HG03139 (cell line): ENCODE measurements at regions not wholly inside any gene's neighbourhood (a gene's known extent, or its start where the extent isn't known, plus 50 kb on each side); places are given as distances from the start of the nearest gene placed in this dataset.

Experiments used
- ATAC-seq: cut with Tn5 transposase; IDR thresholded peaks from one replicate; pipeline ENCODE4 v1.9.1; 2021; ENCODE audit not compliant: unreplicated experiment

DNA sequence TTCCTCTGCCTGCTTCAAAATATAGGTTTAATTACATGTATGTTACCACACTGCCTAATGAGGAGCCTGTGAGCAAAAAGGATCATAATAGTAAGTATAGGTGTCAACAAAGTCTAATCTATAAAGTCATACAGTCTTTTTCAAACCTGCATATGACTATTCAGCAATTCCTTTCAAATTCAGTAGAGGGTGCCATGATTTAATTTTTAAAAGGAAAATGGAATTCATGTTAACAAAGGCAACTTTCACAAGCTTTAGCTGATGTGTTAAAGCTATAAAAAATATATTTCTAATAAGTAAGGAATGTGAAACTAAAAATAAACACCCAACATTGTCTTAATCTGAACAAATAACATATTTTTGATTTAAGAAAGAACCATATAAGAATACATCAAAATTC, 52.1 kb downstream of the MPP7 start:
- ATAC-seq: no peak

DNA sequence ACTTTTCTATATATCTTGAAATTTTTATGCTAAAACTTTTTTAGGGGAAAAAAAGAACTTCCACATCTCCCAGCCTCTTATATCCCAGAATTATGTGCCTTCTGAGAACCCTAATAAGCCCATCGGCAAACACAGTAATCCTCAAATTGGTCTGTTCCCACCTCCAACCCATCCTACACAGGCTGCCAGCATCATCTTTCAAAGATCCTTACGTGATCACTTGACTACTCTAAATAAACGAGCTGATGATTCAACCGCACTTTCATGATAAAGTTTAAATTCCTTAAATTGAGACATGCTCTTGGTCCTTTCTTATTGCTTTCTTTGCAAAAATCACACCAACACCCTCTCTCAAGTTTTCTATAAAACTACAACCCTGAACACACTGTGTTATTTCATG, 52.5 kb downstream of the MPP7 start:
- no peak for ATAC-seq

DNA sequence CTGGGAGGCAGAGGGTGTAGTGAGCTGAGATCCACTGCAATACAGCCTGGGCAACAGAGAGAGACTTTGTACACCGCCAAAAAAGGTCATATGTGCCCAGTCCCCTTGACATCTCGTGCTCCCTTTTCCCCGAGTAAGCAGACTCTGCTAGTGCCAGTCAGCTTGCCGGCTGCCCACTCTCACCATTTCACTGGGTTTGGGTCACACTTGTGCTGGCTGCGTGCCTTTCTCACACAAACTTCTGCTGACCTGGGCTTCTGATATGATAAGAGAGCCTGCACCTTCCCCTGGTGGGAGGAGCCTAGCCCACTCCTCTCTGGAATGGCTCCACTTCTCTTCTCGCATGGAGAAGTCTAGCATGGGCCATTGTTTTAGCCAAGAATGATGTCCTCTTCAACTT, 53.4 kb downstream of the MPP7 start:
- ATAC-seq: no peak

DNA sequence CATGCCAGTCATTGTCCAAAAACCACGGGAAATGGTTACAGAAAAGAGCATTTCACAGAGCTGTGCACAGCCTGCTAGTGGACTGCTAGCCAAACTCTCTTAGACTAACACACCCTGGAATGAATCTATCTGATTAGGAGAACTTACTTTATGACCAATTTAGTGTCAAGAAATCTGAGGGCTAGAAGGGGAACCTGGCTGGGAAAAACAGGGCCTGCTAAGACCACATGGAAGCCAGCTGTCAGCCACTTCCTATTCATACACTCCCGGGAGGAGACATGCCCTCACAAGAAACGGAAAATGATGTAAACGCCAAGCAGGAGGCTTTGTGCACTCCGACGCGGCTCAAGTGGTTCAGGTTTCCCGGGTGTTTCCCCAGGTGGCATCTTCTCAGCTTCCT, 54.8 kb downstream of the MPP7 start:
- ATAC-seq: no peak

DNA sequence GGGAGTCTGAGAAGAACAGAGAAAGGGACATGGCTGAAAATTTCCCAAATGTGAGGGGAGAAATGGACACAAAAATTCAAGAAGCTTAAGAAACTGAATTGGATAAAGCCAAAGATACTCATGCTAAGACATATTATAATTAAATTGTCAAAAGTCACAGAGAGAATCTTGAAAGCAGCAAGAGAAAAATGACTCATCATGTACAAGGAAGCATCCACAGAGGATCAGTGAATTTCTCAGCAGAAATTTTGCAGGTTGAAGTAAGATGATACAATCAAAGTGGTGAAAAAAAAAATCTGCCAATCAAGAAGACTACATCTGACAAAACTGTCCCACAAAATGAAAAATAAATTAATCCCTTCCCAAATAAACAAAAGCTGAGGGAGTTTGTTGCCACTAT, 56.8 kb downstream of the MPP7 start:
- ATAC-seq: no peak

DNA sequence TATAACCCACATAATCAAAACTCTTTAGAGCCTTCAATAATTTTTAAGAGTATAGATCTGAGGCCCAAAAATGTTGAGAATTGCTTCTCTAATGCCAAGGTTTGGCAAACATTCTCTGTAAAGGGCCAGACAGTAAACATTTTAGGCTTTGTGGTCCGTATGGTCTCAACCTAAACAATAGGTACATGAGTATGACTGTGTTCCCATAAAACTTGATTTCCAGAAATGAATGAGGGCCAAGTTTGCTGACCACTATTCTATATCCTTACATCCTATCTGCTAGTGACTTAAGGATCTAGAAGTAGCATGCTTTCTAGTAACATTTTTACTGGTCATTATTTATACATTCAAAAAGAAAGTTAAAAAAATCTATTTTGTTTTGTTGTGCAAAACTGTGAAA, 58.9 kb downstream of the MPP7 start:
- ATAC-seq: no peak

DNA sequence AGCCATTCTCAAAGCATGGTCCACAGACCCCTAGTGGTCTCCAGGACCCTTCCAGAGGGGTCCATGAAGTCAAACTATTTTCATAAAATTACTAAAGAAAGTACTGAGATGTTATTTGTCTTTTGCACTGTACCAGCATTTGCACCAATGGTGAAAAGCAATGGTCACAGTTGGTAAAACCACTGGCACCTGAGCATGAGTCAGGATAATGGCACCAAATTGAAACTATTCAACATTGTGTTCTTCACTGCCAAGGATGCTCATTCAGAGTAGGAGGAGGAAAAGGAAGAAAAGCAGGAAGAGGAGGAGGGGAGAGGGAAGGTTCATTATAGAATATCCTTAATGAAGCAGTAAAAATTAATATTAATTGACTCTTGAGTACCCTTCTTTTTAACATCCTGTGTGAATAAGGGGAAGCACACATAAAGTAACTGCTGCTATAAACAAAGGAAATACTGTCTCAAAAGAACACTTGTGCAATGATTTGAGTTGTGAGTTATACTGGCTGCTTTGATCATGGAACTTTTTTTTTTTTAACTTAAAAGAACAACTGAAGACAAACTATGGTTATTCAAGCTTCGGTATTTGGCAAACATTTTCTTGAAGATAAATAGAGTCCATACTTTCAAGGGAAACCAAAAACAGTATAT, 60.2 kb downstream of the MPP7 start:
- ATAC-seq: no peak

DNA sequence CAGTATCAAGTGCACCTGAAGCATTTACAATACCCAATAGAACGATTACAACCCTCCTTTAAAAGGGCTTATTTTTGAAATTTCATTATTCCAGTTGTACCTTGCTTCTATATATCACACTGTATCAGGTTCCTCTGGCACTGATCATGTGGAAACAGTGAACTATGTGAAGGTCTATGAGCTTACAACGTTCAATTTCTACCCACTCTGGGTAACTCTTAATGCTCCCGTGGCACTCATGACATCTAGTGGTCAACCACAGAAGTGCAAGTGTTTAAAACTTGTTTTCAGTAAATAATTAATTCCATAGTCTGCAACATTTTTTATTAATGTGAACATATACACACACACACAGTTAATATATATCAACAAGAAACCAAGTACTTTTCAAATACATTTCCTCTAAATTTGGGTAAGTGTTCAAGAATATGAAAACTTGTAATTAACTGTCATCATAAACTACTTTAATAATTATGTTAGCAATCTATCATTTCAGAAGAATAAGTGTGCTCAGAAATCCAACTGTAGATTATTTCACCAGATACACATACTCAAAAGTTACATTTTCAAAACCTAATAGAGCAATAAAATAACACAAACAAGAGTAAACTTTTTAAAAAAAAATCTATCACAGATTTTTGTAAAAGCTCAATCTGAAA, 61.0 kb downstream of the MPP7 start:
- ATAC-seq: peak; percentile 54

DNA sequence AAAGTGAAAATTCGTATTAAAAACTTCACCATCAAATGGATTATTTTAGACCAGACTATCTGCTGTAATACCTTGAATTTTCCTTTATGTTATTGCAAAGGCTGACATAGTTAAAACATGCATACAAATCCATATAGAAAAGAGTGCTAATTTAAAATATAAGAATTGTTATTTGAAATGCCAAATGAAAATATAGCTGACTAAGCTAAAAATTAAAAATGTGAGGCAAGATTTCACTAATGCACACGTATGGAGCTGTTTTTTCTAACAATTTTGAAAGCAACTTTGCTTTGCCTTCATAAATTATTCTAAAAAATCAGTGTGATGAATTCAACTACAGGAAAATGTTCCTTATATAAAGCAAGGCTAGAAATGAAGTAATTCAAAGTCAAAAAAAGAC, 62.5 kb downstream of the MPP7 start:
- no peak for ATAC-seq

DNA sequence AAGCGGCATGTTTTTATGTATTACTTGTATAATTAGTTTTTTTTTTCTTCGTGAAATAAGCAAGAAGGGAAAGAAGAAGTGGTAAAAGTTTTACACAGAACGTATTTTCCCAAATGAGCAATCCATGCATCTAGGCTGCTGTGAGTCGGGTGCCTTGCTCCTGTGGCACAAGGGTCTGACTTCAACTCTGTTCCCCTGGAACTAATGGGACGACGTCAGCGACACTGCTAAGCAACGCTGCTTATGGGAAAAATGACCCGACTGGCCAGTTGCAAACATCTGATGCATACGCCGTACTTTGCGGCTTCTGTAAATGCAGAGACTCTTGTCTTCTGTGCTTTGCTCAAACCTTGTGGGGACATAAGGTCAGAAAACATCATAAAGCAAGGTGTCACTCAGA, 66.3 kb downstream of the MPP7 start:
- ATAC-seq: no peak

DNA sequence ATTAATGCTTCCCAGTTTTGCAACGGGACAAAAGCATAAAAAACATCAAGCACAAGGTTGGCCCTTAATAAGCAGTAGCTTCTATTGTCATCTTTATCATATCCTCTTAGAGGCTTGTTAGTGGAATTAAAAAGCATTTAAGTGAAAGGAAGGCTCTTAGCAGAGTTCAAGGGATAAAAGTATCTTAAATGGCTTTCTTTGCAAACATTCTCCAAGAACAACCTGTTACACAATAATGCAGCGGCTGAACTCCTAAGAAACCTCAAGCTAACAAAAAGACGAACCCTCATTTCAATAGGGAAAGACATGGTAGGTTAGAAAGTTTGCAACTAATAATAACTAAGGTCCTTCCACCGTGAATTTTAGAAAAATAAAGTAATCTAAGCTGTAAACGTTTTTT, 82.1 kb downstream of the MPP7 start:
- ATAC-seq: no peak

DNA sequence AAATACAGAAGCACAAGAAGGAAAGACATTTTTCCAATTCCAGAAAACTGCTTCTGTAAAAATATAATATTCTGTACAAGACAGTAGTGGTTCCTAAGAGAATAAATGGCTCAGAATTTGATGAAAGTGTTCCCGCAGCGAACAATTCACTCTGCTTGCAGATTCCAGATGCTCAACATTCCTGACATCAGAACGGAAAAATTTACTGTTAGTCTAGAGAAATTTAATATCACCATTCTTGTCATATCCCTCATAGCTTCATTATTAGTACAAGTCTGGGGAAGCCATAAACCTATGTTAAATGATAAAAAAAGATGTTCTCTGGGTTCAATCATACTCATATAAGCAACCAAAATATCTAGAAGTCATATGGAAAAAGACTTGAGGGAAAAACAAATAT, 83.6 kb downstream of the MPP7 start:
- ATAC-seq: no peak

DNA sequence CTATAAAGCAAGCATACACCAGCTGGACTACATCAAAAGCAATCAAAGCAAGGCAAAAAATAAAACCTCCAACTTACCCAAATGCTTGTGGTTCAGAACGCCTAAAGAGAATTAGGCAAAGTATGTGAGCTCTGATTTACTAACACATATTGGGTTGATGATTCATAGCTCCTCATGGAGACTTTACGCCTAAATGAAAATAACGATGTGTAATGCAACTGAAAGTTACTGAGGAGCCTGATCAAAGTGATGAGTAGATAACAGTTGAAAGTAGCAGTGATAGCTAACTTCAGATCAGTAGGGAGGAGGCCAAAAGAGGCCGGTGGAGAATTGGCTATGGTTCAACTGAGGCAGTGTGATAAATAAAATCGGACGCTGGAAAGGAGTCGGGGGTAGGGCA, 85.0 kb downstream of the MPP7 start:
- ATAC-seq: no peak

DNA sequence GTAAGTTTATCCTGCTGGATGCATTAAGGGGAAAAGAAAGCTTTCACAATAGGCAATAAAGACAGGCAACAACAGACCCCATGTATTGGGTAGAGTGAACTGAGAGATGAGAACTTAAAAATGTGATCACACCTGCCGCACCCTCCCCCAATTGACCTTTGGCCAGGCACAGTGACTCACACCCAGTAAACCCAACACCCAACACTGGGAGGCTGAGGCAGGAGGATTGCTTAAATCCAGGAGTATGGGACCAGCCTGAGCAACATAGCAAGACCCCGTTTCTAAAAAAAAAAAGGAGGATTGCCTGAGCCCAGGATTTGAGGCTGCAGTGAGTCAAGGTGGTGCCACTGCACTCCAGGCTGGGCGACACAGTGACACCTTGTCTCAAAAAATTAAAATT, 86.9 kb downstream of the MPP7 start:
- ATAC-seq: no peak

DNA sequence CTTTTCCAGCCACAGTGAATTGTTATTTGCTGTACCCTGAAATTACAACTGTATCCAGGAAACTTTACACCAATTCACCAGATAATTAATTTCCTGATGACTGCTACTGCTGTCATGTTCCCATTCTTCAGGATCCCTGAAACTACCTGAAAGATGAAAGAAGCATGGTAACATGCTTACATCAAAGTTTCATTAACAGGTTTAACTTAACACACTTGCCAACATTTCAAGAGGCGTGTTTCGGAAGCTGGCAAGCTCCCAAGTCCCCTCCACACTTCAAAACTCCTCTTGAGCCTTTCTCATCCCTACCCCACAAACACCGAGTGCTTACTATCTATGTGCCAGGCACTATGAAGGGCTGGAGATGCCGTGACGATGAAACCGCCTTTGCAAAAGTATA, 88.6 kb downstream of the MPP7 start:
- no peak for ATAC-seq

DNA sequence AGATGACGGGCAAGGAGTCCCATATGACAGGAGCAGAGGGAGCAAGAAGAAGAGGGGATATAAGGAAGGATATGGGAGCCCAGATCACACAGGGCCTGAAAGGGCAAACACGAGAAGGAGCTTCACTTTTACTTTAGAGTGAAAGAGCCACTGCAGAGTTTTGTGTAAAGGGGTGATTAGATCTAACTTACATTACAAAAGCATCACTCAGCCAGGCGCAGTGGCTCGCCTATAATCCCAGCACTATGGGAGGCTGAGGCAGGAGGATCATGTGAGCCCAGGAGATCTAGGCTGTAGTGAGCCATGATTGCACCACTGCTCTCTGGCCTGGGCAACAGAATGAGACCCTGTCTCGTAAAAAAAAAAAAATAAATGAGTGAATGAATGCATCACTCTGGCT, 91.1 kb downstream of the MPP7 start:
- ATAC-seq: no peak

DNA sequence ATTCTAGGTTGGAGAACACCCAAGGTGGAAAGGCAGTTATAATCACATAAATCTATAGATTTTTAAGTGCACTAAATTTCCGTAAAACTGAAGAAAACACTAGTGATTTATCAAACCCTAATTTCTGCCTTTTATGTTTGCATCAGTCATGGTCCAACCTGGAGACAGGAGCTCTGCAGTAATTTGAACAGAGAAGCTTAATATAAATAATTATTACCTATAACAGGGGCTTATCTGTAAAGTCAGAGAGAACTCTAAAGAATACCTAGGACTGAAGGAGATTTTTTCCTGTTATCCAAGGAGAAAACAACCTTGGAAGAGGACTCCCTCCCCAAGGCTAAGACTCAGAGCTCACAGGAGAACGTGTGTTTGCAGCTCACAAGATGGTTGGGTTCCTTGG, 95.1 kb downstream of the MPP7 start:
- ATAC-seq: no peak

DNA sequence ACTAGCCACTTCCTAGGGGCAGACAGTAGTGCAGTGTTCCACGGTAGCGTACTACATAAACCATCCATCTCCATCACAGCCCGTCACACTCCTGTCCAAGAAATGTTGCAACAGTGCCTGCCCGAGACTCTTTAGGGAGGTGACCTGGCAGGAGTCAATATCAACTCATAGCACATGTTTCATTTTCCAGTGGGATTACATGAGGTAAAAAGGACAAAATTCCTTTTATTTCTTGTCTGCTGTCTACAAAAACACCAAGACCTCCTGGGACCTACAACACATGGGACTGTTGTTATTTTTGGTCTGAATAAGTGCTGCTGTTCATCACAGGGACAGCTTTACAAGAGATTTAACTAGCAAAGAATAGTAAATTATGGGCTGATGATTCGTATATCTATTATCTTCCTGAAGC, 99.9 kb downstream of the MPP7 start:
- no peak for ATAC-seq

DNA sequence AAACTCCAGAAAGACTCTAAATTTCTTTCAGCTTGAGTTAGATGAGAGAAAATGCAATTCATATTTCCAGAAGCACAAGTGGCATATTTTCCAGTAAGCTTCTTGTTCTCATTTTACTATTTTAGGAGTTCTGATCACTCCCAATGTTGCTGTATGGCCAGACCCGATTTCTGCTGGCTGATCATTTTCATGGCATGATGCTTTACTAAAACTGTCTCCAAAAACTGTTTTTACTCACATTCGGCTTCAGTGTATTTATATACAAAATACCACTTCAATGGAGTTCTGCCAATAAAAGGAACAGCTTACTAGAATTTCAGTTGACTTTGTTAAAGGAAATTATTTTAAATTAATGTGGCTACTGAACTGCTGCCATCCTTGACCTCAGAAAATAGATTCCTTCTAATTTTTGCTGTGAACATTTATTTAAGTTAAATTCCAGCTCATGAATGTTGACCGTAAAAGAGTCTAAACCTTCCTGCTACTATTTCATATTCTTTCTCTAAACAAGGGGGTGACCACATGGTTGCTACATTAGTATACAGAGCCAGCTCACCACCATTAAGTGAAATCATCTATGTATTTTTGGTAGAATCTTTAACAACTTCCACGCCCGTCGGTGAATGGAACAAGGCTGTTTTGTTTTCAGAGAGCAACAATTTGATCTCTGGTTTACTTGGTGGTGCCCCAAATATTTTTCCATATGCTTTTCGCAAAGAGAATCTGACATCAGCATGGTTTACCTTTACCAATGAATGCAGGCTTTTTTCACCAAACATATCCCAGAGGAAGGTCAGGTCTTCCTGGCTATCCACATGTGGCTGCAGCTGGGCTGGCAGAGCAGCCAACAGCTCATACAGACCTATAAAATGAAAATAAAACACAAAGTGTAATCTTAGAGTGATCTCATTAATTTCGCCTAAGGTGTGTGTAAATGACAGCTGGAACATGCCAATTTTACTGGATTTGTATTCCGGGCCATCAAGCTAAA, 101.2 kb downstream of the MPP7 start:
- ATAC-seq: no peak

DNA sequence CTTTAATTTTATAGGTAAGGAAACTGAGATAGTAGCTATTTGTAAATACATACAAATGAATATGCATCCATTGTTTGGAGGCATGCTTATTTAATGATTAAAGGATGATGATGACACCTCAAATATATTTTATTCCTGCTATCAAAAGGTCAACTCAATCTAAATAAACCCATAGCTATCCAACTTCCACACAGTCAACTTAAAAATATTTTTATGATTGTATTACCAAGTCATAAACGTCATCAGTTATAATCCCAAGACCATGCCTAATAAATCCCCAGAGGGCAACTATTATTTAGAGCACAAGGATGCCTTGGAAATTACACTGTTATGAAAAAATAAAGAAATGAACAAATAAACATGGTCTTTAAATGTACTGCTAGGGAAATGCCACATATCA, 102.1 kb downstream of the MPP7 start:
- no peak for ATAC-seq

DNA sequence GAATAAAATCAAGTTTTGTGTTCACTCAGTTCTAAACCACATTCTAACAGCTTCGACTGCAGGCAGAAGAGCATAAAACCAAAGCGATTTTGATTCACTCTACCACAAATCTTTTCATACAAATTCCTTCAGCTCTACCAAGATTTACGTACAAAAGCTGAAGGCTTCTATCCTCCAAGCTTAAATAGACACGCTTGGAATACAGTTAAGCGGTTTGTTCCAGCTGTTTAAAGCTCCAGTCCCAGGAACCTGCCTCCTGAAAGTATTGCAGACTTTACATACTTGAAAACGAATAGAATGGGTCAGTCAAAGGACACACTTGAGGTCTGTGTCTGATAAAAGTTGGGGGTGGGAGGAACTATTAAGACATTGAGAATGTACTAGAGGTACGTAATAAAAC, 102.9 kb downstream of the MPP7 start:
- no peak for ATAC-seq

DNA sequence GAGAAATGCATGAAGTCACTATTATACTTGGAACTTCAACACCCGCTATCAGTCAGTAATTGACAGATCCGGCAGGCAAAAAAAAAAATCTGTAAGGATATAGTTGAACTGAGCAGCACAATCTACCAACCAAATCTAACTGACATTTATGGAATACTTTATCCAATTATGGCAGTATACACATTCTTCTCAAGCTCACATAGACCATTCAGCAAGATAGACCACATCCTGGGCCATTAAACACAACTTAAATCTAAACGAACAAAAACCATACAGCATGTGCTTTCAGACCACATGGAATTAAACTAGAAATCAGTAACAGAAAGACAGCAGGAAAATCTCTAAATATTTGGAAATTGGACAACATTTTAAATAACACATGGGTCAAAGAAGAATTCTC, 112.7 kb downstream of the MPP7 start:
- no peak for ATAC-seq
